ENCODE measurements at regions not wholly inside any gene's neighbourhood (a gene's known extent, or its start where the extent isn't known, plus 50 kb on each side); places are given as distances from the start of the nearest gene placed in this dataset.

DNA sequence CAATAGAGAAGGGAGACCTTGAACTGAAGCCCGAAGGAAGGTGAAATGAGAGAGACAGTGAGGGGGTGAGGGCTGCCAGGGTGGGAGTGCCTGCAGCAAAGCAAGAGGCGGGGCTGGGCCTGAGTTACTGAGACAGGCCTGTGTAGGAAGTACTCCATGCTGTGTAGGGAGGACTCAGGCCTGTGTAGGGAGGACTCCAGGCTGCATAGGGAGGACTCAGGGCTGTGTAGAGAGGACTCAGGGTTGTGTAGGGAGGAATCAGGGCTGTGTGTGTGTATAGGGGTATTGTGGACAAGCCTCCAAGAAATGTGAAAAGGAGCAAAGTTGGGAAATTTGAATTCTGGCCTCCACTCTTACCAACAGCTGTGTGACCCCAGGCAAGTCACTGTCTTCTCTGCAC lies 133.8 kb upstream of the CACNA1E start:
- no peak overlapping the region for H2AFZ ChIP-seq (ENCODE audit: low read depth, low read length, poor library complexity, severe bottlenecking)
- no peaks in the 10 kb centered on the region for H3K36me3 ChIP-seq (ENCODE audit: control insufficient read depth in 1 of 2, insufficient read depth in 2 of 2, low read length in 2 of 2)
- no peak overlapping the region for H3K4me3 ChIP-seq (replicated peaks in 1 of 2; ENCODE audit: low read depth in 1 of 2, low read length in 2 of 2)
- ATAC-seq, result no peak
- no peaks in the 10 kb centered on the region; the same call in 1 of the 2 replicates for H3K27me3 ChIP-seq (ENCODE audit: insufficient read depth, low read length)
- H4K20me1 ChIP-seq (ENCODE audit: insufficient read depth), result no peaks in the 10 kb centered on the region
- intact Hi-C loops (cut with micrococcal nuclease), result no loop called here
- no peak overlapping the region for H3K27ac ChIP-seq (ENCODE audit: low read depth, low read length)
- H3K9ac ChIP-seq (ENCODE audit: low read length), result no peak overlapping the region
- H3K79me2 ChIP-seq (ENCODE audit: insufficient read depth, low read length), result no peaks in the 10 kb centered on the region
- ChIA-PET CTCF (no interaction called here), POLR2A (no interaction called here), RAD21 (ENCODE audit: low non-redundant PET in 1 of 2, low total read pairs in 2 of 2, uncharacterized antibody in 2 of 2, unreplicated experiment in 2 of 2) (no interaction called here)
- H3K9me2 ChIP-seq (ENCODE audit: insufficient read depth), result no peaks in the 10 kb centered on the region
- DNase-seq (ENCODE audit: low read depth, low spot score), result no peak
- H3K4me2 ChIP-seq (ENCODE audit: low read length), result no peak overlapping the region
- no peaks in the 10 kb centered on the region for H3K9me3 ChIP-seq (ENCODE audit: control insufficient read depth in 1 of 2, insufficient read depth in 1 of 2, low read depth in 1 of 2, low read length in 2 of 2)
- no TSS peak for BruUV-seq (replicated peaks)
- H3K4me1 ChIP-seq (ENCODE audit: control insufficient read depth in 1 of 2, insufficient read depth in 2 of 2, low read length in 2 of 2), result no peaks in the 10 kb centered on the region
- TF ChIP-seq FOSL1 (IDR thresholded peaks at IDR 0.05; ENCODE audit: low read depth), result no peak
- TF ChIP-seq JUND (IDR thresholded peaks at IDR 0.05), result no peak
- no peak for TF ChIP-seq SRF (IDR thresholded peaks at IDR 0.05; ENCODE audit: low read depth)
- TF ChIP-seq CBX3 (IDR thresholded peaks at IDR 0.05; ENCODE audit: low read depth), result no peak
- TF ChIP-seq YY1 (IDR thresholded peaks at IDR 0.05; ENCODE audit: extremely low read depth, insufficient replicate concordance, low read depth, low read length), result no peak
- TF ChIP-seq, protein P1, sequence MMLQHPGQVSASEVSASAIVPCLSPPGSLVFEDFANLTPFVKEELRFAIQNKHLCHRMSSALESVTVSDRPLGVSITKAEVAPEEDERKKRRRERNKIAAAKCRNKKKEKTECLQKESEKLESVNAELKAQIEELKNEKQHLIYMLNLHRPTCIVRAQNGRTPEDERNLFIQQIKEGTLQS (IDR thresholded peaks at IDR 0.05), result no peak
- no peak for TF ChIP-seq POLR2A (IDR thresholded peaks at IDR 0.05; ENCODE audit: borderline replicate concordance, extremely low read depth, insufficient read depth, insufficient read length)
- no peak for TF ChIP-seq ZFX (IDR thresholded peaks at IDR 0.05)
- TF ChIP-seq EZH2 (IDR thresholded peaks at IDR 0.05), result no peak
- no peak for TF ChIP-seq SIN3A (IDR thresholded peaks at IDR 0.05; ENCODE audit: low read depth)
- TF ChIP-seq ELF1 (IDR thresholded peaks at IDR 0.05; ENCODE audit: borderline replicate concordance, low read depth), result no peak
- no peak for TF ChIP-seq POLR2AphosphoS5 (IDR thresholded peaks at IDR 0.05; ENCODE audit: low read depth, low read length)
- TF ChIP-seq, protein P2, sequence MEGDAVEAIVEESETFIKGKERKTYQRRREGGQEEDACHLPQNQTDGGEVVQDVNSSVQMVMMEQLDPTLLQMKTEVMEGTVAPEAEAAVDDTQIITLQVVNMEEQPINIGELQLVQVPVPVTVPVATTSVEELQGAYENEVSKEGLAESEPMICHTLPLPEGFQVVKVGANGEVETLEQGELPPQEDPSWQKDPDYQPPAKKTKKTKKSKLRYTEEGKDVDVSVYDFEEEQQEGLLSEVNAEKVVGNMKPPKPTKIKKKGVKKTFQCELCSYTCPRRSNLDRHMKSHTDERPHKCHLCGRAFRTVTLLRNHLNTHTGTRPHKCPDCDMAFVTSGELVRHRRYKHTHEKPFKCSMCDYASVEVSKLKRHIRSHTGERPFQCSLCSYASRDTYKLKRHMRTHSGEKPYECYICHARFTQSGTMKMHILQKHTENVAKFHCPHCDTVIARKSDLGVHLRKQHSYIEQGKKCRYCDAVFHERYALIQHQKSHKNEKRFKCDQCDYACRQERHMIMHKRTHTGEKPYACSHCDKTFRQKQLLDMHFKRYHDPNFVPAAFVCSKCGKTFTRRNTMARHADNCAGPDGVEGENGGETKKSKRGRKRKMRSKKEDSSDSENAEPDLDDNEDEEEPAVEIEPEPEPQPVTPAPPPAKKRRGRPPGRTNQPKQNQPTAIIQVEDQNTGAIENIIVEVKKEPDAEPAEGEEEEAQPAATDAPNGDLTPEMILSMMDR (IDR thresholded peaks at IDR 0.05 in 2 of 3, conservative IDR thresholded peaks at IDR 0.05 in 1 of 3; ENCODE audit: borderline replicate concordance in 1 of 3, insufficient read depth in 1 of 3, low read depth in 2 of 3, low read length in 2 of 3), result no peak
